ENCODE measurements at regions not wholly inside any gene's neighbourhood (a gene's known extent, or its start where the extent isn't known, plus 50 kb on each side); places are given as distances from the start of the nearest gene placed in this dataset.

GRCh38 chr6:106874481-106874880 lies 100.0 kb downstream of the CD24 start:
- TF ChIP-seq GATA3 (IDR thresholded peaks at IDR 0.05; ENCODE audit: low read depth, low read length) (no peak), GATA2 (IDR thresholded peaks at IDR 0.05; ENCODE audit: low read depth, low read length) (no peak)

Measured in SH-SY5Y (cell line).